ENCODE measurements at regions not wholly inside any gene's neighbourhood (a gene's known extent, or its start where the extent isn't known, plus 50 kb on each side); places are given as distances from the start of the nearest gene placed in this dataset.

DNA sequence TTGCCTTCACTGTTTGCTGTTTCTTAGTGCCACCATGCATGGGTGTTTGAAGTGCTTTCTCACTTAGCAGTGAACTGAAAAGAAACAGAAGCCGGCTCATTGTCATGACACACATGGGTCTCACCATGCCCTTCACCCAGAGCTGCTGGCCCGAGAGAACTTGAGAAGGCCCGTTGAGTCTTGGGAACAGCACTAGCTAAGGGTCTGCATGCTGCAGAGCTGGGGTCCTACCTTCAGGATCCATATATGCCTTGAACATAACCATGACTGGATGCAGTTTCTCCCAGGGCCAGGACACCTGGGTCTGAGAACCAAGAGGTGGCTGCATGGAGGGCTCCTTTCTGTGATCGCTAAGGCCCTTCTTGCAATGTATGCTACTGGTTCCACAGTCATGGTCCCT, 245.5 kb upstream of the HS6ST1 start:
- no peak for TF ChIP-seq CTCF (IDR thresholded peaks at IDR 0.05; ENCODE audit: low read depth, low read length)
- no peak for TF ChIP-seq EZH2phosphoT487 (IDR thresholded peaks at IDR 0.05; ENCODE audit: low read depth)
